ENCODE measurements at regions not wholly inside any gene's neighbourhood (a gene's known extent, or its start where the extent isn't known, plus 50 kb on each side); places are given as distances from the start of the nearest gene placed in this dataset.

- no peak for DNase-seq
Measured at GRCh38 chr12:24071842-24072241, 122.4 kb upstream of the SOX5 start.

DNA sequence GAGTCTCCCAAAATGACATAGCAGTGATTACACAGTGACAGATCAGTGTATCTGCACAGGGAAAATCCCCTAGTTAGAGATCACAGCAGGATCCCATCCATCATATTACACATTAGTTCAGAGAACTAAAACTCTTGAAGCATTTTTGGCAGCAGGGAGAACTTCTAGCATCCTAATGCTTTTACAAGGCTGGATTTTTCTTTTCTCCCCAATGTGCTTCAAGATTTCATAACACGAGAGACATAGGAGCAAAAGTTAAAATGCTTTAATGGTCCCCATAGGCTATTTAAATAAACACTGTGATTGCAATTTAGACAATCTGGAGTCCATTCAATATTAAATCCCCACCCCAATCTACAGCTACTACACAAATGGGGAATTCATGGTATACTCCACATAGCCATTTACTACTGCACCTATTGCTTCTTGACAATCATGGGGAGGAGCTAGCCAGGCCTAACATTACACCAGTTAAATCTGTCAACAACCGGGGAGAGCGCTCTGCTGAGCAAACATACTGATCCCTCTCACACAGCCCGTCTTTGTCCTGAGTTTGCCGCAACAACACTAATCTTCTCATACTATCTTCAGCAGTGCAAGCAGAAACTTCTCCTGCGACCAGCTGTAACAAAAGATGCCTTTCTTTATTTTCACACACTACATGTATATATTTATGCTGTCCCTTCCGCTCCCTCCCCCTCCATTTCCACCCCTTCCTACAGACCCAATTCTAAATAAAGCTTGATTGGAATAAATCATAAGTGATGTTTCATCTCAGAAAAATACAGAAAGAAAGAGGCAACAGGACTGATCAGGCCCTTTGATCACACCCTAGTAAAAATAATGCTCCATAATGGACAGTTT lies 120.3 kb upstream of the SOX5 start:
- no peak for DNase-seq

GRCh38 chr12:24066865-24067264 lies 117.4 kb upstream of the SOX5 start:
- DNase-seq: no peak

DNA sequence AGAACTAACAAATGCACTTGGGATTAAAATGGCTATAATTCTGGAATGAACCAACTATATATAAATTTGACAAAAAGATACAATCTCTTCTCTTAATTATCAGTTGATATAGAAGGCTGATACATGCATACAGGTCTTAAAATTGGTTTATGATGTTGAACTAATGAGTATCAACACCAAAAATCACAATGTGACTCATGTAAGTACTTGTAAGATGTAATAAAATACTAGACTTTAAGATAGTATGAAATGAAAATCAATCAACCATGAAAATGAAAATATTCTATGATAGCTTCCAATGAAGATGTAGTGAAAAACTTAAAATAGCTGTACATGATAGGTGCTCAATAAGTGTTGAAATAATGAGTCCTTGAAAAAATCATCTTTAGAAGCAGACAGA lies 116.6 kb upstream of the SOX5 start:
- DNase-seq: no peak

- no peak for DNase-seq
Measured at GRCh38 chr12:24062642-24063245, 113.3 kb upstream of the SOX5 start.

- DNase-seq: no peak
Measured at GRCh38 chr12:24060089-24060488, 110.6 kb upstream of the SOX5 start.

DNA sequence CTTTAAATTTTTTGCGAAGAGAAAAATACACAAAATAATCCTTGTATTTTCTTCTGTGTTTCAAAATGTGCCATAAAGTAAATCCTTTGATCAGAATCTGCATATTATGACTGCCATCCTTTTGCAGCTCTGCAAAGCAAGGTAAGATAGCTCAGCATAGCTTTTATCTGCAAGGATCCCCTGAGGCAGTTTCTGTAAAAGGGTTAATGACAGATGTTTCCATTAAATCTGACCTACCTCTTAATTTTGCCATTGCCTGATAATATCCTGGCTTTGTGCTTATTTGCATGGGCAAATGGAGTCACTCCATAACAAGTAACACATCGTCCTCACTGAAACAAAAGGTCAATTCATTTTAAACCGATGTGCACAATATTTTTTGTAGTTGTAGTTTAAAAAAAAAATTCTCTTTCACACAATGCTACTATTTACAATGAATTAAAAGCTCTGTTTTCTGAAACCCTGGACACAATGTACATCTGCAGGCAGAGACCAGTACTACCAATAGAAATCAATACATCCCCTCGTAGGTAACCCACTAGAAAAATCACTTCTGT lies 108.5 kb upstream of the SOX5 start:
- no peak for DNase-seq

DNA sequence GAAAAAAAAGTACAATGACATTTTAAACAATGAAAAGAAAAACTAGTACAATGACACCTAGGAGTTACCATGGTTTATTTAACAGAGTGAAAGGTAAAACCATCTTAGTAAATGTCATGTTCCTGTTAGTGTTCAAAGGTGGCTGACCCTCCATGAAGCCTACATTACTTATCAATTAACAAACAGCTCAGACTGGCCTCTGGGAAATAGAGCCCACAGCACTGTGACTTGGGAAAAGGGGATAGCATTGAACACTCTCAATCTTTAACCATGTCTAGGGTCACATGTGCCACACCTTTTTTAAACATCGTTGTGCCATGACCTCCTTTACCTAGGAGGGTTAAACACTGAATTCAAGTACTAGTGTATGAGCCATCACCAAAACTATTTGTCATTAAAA lies 106.3 kb upstream of the SOX5 start:
- DNase-seq: no peak

DNA sequence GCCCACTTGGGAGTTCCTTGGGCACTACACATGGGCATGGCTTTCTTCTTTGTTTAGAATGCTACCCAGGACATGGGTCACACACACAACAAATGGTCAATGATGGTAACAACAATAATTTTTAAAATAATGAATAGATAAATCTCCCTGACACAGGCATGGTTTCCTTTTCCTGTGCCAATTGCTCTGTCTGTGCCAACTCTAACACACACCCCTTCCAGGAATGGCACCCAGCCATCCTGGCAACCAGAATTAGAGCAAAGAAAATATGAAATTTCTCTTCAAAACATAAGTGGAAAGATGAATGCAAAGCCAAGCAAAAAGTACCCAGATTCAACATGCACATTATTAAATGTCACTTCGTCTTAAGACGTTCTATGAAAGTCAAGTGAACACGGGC lies 104.9 kb upstream of the SOX5 start:
- no peak for DNase-seq

GRCh38 chr12:24049728-24050127 lies 100.3 kb upstream of the SOX5 start:
- no peak for DNase-seq

DNA sequence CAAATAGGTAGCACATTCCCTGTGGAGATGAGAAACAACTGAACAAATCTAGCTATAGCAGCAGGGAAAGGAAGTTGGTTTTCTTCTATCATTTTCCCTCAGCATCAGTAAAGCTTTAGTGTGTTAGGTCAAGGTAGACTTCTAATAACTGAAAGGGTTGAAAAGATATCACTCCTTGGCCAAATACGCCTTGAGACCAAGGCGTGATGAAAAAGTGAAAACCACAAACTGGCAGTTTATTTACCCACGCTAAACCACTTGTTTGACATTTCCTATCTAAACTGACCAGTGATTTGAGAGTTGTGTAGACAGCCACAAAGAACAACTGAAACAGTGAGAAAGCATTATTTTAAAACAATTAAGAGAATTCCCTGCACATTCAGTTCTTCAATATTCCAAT lies 99.6 kb upstream of the SOX5 start:
- no peak for DNase-seq

GRCh38 chr12:24048446-24048845 lies 99.0 kb upstream of the SOX5 start:
- no peak for DNase-seq

DNA sequence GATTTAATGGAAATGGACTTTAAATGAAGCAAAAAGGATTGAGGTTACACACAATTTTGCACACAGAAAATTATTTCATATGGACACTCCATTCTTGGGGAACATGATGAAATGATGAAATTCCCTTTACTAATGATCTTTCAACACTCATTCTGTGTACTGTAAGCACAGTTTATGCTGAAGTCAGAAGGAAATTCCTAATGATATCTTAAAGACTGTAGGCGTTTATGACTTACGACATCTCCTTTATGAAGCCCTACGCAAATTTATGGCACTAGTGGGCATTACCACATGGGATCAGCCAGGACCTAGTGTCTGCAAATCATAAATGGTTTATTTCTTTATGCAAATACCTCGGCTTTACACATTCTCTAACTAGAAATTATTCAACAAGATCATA lies 97.9 kb upstream of the SOX5 start:
- no peak for DNase-seq

GRCh38 chr12:24045816-24046257 lies 96.4 kb upstream of the SOX5 start:
- no peak for DNase-seq

DNA sequence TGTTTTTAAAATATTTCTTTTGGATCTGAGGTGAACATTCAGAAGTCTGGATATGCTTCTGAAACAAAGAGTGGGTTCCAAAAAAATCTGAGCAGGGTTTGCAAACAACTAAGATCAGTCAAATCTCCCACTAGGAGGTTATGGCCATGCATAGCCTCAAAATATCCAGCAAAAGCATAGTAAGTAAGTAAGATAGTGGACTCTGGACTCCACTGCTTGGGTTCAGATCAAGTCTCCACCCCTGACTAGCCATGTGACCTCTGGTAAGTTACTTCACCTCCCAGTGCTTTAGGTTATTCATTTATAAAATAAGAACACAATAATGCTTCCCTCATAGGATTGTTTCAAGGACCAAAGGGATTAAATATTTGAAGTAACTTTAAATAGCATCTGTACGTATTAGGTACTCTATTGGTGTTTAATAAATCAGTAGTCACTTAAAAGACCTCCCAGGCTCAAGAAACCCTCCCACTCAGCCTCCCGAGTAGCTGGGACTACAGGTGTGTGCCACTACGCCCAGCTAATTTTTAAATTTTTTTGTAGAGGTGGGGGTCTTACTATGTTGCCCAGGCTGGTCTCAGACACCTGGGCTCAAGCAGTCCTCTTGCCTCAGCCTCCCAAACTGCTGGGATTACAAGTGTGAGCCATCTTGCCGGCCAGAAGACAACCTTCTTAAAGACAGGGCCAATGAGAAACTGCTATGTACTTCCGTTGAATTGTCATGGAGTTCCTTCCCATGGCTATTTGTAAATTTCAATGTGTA lies 95.7 kb upstream of the SOX5 start:
- DNase-seq: no peak

DNA sequence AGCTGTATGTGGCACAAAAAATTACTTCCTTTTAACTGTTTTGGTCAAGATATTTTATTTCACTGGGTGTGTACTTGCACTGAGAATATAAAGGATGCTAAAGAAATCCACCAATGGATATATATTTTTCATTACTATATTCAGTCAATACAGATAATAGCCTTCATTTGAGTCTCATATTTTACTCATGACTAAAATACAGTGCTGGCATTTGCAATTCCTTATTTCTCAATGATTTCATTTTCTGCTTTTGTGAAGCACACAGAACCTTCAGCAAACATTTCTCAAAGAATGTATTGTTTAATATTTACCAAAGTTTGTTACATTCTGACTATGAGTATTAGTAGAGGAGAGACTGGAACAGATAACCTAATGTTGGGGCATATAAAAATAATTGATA lies 93.2 kb upstream of the SOX5 start:
- no peak for DNase-seq

GRCh38 chr12:24039113-24039525 lies 89.6 kb upstream of the SOX5 start:
- no peak for DNase-seq

GRCh38 chr12:24038211-24038997 lies 88.9 kb upstream of the SOX5 start:
- DNase-seq: no peak

DNA sequence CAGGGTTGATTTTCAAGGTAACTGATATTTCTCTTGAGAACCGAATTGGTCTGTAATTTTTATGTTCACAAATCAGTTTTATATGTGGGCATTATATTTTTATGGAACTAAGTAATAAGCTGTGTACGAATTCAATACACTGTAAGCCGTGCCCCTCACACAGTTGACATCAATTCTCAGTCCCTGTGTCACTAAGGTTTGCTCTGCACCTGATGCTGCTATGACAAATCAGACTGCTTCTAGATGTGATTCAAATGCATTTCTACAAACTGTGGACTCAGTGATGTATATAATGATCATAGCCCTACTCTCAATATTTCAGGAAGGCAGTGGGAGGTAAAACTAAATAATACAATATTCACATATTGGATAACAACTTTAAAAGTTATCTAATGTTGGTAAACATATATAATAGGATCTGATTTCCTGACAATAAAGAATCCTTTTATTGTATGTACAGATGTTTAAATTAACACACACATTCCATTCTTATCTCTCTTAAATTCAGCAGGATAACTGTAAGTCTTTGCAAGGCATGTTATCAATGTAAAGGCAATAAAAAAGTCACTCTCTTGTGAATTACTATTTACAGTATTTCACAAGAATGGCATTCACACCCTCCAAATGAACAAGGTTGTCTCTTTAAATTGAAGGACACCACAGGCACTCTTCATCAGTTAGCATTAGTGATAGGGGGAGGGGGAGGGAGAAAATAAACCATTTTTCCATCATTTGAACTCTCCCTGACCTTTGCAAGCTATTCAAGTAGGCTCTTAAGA lies 87.2 kb upstream of the SOX5 start:
- no peak for DNase-seq

DNA sequence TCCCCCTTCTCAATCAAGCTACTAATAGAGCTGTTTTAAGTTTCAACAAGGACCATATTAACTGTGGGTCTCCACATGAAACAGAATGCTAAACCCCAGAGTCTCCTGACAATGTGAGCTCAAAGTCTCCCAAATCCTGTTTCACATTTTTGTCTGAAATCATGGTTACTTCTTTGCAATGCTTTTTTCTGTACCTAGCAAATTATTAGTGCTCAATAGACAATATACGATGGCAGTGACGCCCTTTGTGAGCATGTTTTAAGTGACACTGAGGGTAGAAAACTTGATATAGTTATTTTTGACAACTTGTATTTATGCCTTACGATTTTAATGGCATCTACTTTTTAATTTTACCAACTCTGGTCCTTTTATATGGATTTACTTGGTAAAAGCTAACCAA lies 85.4 kb upstream of the SOX5 start:
- no peak for DNase-seq

DNA sequence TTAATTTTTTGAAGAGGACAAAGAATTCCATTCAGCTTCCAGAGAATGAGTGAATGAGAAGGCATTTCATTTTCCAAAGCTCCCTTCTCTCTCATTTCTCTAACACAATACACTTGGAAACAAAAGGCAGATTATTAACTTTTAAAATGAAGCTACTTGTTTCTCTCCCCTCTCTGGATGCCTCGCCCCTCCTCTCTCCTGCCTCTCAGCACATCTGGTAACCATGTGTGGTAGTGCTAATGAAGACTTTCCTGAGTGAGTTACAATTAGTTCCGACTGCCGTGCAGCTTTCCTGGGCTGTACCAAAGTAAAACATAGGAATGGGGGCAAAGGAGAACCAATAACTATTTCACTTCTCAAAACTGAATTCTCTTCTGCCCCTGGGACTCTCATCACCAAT lies 84.7 kb upstream of the SOX5 start:
- no peak for DNase-seq

- DNase-seq: no peak
Measured at GRCh38 chr12:24027352-24027751, 77.9 kb upstream of the SOX5 start.
